HL-60 (cell line): ENCODE measurements at regions not wholly inside any gene's neighbourhood (a gene's known extent, or its start where the extent isn't known, plus 50 kb on each side); places are given as distances from the start of the nearest gene placed in this dataset.

Experiments used
- DNase-seq, 2 experiments: peaks; one replicate each; pipeline ENCODE4 v3.0.0-alpha.2; 2010 to 2020; ENCODE audit warnings: low read depth in 1 of 2, low spot score in 1 of 2
- H3K27ac ChIP-seq: fragments of 250-450 bp; sonication (Bioruptor Pico); replicated peaks from 2 replicates; pipeline ENCODE4 v1.5.1; 2020; ENCODE audit warnings: mild to moderate bottlenecking, moderate library complexity
- H3K27me3 ChIP-seq: fragments of 250-450 bp; sonication (Bioruptor Pico); 2 replicates; pipeline ENCODE4 v1.5.1; 2021; ENCODE audit warnings: mild to moderate bottlenecking, moderate library complexity; ENCODE audit not compliant: insufficient read depth, poor library complexity, severe bottlenecking
- H3K4me3 ChIP-seq: replicated peaks from 2 replicates; pipeline ENCODE4 v1.5.1; 2011; ENCODE audit warnings: mild to moderate bottlenecking, control low read depth, low read length; ENCODE audit not compliant: insufficient read depth
- CTCF ChIP-seq: IDR thresholded peaks from one replicate; pipeline ENCODE4 v1.5.1; 2011; ENCODE audit warnings: low read length, control low read depth, inconsistent platforms; ENCODE audit not compliant: insufficient read depth
- GABPA ChIP-seq: IDR thresholded peaks from 2 replicates; pipeline ENCODE4 v1.6.1; 2012; ENCODE audit warnings: low read depth
- POLR2AphosphoS5 ChIP-seq: IDR thresholded peaks from 2 replicates; pipeline ENCODE4 v1.6.1; 2012; ENCODE audit warnings: low read depth
- REST ChIP-seq: IDR thresholded peaks from 2 replicates; pipeline ENCODE4 v1.6.1; 2012; ENCODE audit warnings: low read depth; ENCODE audit not compliant: insufficient replicate concordance
- SPI1 ChIP-seq: IDR thresholded peaks from 2 replicates; pipeline ENCODE4 v1.6.1; 2012; ENCODE audit warnings: low read depth, mild to moderate bottlenecking, borderline replicate concordance

GRCh38 chr15:59924812-59925522 is 79.1 kb upstream of the FOXB1 start:
- peaks cover 2% of the 10 kb centered on the region for H3K27me3 ChIP-seq
- DNase-seq: no peak
- no peak overlapping the region for H3K27ac ChIP-seq
- TF ChIP-seq CTCF (no peak), GABPA (no peak), POLR2AphosphoS5 (no peak), SPI1 (no peak), REST (no peak)
- H3K4me3 ChIP-seq: no peak overlapping the region

- TF ChIP-seq CTCF: no peak
- no peak for TF ChIP-seq GABPA
- no peak for TF ChIP-seq REST
- no peak for TF ChIP-seq POLR2AphosphoS5
- no peak for TF ChIP-seq SPI1
- H3K27ac ChIP-seq: no peak overlapping the region
- DNase-seq: no peak
- peaks cover 2% of the 10 kb centered on the region for H3K27me3 ChIP-seq
- no peak overlapping the region for H3K4me3 ChIP-seq
Observed at GRCh38 chr15:59924096-59924495, 80.0 kb upstream of the FOXB1 start.

GRCh38 chr15:59923508-59923907 is 80.6 kb upstream of the FOXB1 start:
- no peak for DNase-seq
- H3K27ac ChIP-seq: no peak overlapping the region
- TF ChIP-seq REST (no peak), CTCF (no peak), SPI1 (no peak), GABPA (no peak), POLR2AphosphoS5 (no peak)
- H3K4me3 ChIP-seq: no peak overlapping the region
- H3K27me3 ChIP-seq: peaks cover 2% of the 10 kb centered on the region
